Upper lobe of left lung (tissue), 4 donors: ENCODE measurements at regions not wholly inside any gene's neighbourhood (a gene's known extent, or its start where the extent isn't known, plus 50 kb on each side); places are given as distances from the start of the nearest gene placed in this dataset.
"Not testable (repeated sequence)": the region's sequence is repeated elsewhere in the genome, so short reads cannot be mapped to it uniquely, and the experiment has no call there.

Experiments
- POLR2A ChIP-seq, 4 donors: fragments of 450-650 bp; IDR thresholded peaks; one replicate each; pipeline ENCODE4 v1.5.1; 2016 to 2017; ENCODE audit warnings: antibody characterized with exemption in 4 of 4, mild to moderate bottlenecking in 2 of 4
- POLR2AphosphoS5 ChIP-seq, 2 donors: sonication (generic); formaldehyde crosslinking; IDR thresholded peaks; one replicate each; pipeline ENCODE4 v1.5.1; 2017; ENCODE audit warnings: antibody characterized with exemption in 2 of 2
- TF ChIP-seq, protein P1 (sequence below), 6 experiments: fragments of 450-650 bp in 4 of 6; fragments of 200-600 bp in 2 of 6; sonication (generic) in 2 of 6; IDR thresholded peaks; one replicate each; pipeline ENCODE4 v1.5.1; 2016 to 2019; ENCODE audit warnings: antibody characterized with exemption in 6 of 6

GRCh38 chr4:158963282-158963681 lies 139.6 kb upstream of the RAPGEF2 start:
- TF ChIP-seq, protein P1, sequence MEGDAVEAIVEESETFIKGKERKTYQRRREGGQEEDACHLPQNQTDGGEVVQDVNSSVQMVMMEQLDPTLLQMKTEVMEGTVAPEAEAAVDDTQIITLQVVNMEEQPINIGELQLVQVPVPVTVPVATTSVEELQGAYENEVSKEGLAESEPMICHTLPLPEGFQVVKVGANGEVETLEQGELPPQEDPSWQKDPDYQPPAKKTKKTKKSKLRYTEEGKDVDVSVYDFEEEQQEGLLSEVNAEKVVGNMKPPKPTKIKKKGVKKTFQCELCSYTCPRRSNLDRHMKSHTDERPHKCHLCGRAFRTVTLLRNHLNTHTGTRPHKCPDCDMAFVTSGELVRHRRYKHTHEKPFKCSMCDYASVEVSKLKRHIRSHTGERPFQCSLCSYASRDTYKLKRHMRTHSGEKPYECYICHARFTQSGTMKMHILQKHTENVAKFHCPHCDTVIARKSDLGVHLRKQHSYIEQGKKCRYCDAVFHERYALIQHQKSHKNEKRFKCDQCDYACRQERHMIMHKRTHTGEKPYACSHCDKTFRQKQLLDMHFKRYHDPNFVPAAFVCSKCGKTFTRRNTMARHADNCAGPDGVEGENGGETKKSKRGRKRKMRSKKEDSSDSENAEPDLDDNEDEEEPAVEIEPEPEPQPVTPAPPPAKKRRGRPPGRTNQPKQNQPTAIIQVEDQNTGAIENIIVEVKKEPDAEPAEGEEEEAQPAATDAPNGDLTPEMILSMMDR (IDR thresholded peaks at IDR 0.05): not testable (repeated sequence)
- not testable (repeated sequence) for TF ChIP-seq POLR2A, POLR2AphosphoS5 (IDR thresholded peaks at IDR 0.05)
